Pulmonary artery endothelial cell (primary cell): ENCODE measurements at regions not wholly inside any gene's neighbourhood (a gene's known extent, or its start where the extent isn't known, plus 50 kb on each side); places are given as distances from the start of the nearest gene placed in this dataset.
"Not testable (repeated sequence)": the region's sequence is repeated elsewhere in the genome, so short reads cannot be mapped to it uniquely, and the experiment has no call there.

Experiments used
- DNase-seq: peaks from one replicate; pipeline ENCODE4 v3.0.0-alpha.2; 2011; ENCODE audit warnings: low read depth, low spot score

DNA sequence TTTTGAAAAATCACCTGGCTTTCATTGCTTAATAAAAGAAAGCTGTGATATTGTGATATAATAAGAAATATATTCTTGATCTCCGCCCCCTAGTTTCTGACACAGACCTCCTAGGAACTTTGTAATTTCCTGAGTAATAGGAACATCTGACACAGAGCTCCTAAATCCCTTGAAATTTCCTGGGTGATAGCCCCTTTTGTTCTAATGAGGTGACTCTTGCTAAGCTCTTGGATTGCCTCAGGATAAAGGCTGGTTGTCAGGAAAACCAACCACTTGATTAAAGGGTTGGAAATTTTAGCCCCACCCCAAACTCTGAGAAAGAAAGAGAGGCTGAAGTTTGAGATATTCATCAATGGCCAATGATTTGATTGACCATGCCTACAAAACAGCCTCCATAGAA, 326.4 kb upstream of the KIF2B start:
- DNase-seq, result no peak

GRCh38 chr17:53492532-53492931, 330.2 kb upstream of the KIF2B start:
- DNase-seq, result no peak

DNA sequence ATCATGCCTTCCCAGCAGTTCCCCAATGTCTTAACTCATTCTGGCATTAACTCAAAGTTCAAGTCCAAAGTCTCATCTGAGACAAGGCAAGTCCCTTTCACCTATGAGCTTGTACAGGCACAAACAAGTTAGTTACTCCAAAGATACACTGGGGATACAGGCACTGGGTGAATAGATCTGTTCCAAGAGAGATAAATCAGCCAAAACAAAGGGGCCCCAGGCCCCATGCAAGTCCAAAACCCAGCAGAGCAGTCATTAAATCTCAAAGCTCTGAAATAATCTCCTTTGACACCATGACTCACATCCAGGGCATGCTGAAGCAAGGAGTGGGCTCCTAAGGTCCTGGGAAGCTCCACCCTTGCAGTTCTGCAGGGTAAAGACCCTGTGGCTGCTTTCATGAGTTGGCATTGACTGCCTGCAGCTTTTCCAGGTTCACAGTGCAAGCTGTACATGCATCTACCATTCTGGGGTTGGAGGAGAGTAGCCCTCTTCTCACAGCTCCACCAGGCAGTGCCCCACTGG, 332.2 kb upstream of the KIF2B start:
- DNase-seq, result no peak

GRCh38 chr17:53483704-53484103, 339.0 kb upstream of the KIF2B start:
- no peak for DNase-seq

- DNase-seq, result no peak
Measured at GRCh38 chr17:53475002-53475401, 347.7 kb upstream of the KIF2B start.

DNA sequence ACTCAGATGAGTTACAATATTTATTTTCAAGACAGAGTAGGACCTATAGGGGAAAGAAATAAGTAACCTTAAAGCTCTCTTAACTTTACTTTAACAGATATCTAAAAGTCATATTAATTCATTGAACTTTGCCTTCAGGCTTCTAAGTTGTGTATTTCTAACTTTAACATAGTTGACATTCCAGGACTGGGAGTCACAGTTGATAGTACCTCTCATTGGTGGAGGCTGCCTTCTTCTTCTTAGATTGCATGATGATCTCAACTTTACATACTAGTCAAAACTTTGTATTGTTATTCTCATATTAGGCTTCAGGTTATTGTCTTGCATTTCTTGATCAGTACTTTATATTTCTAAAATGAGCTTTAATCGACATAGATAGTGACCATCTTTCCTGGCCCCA, 350.1 kb upstream of the KIF2B start:
- DNase-seq, result no peak

DNA sequence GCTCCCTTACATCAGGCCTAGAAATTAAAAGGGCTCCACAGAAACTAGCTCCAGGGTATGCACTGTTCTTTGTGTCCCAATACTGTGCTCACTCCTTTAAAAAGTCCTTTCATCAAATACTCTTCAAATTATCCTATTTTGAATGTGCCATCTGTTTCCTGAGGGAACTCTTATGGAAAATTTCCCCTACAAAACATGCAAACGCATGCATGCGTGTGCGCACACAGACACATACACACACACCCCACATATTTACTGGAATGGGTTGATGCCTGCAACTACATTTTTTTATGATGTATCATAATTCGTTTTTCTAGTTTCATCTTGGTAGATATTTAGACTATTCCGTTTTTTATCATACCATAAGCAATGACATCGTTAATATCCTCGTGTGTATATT, 351.2 kb upstream of the KIF2B start:
- DNase-seq, result no peak

DNA sequence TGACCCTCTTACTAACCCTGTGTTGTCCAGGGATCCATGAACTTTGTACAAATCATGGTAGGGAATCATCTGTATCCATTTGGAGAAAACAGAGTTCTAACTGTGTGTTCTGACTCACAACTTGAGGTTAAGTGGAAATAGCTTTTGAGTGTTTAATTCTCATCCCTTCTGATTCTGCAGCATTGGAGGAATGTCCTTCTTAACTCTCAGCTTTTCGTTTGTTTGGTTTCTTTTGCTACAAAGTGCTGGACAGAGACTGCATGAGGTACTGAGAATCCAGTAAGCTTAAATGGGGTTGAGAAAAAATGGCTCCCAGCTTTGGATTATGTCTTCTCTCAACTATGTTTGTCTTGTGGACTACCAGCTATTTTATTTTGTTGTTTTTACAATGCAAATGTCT, 352.1 kb upstream of the KIF2B start:
- no peak for DNase-seq

DNA sequence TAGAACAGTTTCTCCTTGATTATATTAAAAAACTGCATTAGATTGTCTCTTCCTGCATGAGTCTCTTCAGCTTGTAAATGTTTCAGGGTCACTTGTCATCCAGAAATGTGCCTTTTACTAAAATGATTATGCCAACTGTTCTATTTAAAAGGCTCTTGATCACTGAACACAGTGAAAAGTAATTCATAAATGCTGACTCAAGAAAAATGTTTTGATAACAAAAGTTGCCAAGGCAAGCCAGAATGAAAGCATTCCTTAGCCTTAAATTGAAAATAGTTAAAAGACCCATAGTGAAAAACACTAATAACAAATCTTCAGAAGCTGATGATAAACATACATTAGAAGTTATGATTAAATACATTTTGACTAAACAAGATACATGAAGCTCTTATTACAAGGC, 356.0 kb upstream of the KIF2B start:
- DNase-seq, result no peak

- not testable (repeated sequence) for DNase-seq
Measured at GRCh38 chr17:53464396-53464795, 358.3 kb upstream of the KIF2B start.

DNA sequence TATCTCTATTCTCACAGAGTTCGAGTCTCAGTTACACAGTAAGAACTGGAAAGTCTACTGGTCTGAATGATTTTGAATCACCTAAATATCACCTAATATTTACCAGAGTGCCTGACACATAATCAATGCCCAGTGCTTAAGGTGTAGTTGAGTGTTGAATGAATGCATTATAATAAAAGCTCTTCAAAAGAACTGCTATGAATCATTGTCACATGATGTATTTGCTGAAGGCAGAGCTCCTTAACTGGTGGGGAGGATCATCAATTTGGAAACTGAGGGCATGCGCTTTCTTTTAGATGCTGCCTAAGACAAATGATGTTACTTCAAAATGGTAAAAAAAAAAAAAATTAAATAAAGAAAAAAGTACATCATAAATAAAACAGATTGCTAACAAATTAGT, 359.4 kb upstream of the KIF2B start:
- DNase-seq, result no peak

DNA sequence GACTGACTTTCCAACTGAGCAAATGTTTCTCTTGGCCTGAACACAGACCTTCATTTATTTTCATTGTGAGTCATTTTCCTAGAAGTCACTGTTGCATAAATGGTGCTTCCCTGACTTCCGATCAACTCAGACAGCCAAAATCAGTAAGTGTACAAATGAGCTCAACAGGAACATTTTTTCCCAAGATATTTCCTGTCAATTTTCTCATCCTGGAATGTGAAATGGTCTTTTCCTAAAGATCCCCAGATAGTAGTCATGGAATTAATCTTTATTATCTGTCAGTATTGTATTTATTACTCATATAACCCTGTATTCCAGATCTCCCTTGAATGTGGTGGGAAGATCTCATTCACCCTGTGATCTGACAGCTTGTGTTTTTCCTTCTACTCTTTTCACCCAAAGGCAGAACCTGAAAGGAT, 360.3 kb upstream of the KIF2B start:
- DNase-seq, result no peak

- DNase-seq, result not testable (repeated sequence)
Measured at GRCh38 chr17:53455943-53456342, 366.8 kb upstream of the KIF2B start.

DNA sequence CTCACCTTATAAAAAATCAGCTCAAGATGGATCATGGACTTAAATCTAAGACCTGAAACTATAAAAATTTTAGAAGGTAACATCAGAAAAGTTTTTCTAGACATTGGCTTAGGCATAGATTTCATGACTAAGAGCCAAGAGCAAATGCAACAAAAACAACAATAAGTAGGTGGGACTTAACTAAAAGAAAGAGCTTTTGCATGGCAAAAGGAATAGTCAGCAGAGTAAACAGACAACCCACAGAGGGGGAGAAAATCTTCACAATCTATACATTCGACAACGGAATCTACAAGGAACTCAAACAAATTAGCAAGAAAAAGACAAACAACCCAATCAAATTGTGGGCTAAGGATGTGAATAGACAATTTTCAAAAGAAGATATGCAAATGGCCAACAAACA, 368.4 kb upstream of the KIF2B start:
- no peak for DNase-seq

DNA sequence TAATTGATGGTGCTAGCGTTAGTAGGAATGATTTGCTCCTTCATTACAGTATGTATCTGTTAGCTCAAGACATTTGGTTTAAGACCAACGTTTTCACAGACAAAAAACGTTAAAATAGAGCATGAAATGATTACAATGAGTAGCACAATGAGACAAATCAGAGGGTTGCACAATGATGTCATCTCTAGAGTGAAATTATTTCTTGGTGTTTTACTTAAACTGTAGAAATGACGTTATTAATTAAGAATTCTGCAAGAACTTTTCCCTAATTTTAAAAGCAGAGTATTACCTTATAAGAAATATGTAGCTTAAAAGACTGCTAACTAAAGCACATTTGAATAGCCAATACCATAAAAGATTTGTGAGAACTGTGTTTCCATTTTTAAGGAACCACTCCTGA, 373.4 kb upstream of the KIF2B start:
- no peak for DNase-seq

DNA sequence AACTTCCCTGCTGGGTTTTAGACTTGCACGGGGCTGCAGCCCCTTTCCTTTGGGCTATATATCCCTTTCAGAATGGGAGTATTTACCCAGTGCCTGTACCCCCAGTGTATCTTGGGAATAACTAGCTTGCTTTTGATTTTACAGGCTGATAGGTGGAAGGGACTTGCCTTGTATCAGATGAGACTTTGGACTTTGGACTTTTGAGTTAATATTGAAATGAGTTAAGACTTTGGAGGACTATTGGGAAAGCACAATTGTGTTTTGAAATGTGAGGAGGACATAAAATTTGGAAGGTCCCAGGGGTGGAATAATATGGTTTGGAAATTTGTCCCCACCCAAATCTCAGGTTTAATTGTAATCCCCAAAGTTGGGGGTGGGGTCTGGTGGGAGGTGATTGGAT, 393.8 kb upstream of the KIF2B start:
- DNase-seq, result no peak

DNA sequence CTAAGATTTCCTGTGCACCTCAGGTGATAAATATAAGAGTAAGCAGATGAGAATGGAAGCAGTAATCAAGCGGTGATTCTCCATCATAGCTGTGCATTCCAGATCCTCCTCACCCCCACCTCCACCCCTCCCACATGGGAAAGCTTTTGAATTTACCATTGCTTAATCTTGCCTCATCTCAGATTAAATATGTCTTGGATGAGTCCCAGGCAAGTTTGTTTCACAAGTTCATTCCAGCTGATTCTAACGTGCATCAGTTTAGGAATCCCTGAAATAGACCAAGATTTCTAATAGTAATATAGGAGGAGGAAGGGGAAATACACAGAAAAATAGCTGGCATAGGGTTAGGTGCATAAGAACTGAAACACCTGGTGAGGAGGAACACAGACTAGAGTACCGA, 396.2 kb upstream of the KIF2B start:
- DNase-seq, result no peak

DNA sequence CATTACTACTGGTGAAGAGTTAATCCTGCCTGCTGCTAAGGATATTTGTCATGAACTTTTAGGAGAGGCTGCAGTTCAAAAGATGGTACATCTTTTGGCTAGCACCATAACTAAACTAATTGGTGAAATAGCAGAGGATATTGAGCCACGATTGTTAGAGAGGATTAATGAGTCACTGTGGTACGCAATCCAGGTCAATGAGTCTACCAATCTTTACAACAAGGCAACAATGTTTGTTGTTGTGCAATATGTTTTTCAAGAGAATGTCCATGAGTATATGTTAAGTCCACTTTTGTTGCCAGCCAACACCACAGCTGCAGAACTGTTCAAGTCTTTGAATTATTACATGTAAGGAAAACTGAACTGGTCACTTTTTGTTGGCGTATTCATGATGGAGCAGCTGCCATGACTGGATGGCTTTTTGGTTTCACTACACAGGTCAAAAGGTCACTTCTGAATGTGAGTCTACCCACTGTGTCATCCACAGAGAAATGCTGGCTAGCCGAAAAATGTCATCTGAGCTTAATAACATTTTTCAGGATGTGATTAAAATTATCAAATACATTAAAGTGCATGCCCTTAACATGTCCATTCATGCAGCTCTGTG, 402.6 kb upstream of the KIF2B start:
- no peak for DNase-seq

DNA sequence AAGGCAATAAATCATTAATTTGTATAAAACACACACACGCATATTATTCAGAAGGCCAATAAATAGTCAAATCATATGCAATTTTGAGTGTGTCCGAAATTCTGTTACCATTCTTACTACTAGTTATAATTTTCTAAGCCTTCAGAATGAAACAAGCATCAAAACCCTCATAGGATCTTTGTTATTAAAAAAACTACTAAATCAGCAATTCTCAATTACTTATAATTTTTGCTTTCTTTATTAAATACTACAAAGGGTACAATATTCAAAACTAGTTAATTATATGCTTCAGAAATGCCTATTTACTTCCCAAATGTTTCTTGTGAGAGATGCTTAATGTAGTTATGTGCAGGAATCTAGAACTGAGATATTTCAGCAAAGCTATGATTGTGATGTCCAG, 413.1 kb upstream of the KIF2B start:
- DNase-seq, result no peak

GRCh38 chr17:53406907-53407306, 415.8 kb upstream of the KIF2B start:
- DNase-seq, result no peak

GRCh38 chr17:53391197-53391596, 431.5 kb upstream of the KIF2B start:
- DNase-seq, result no peak

GRCh38 chr17:53390575-53390974, 432.2 kb upstream of the KIF2B start:
- no peak for DNase-seq

GRCh38 chr17:53387745-53388144, 435.0 kb upstream of the KIF2B start:
- no peak for DNase-seq

DNA sequence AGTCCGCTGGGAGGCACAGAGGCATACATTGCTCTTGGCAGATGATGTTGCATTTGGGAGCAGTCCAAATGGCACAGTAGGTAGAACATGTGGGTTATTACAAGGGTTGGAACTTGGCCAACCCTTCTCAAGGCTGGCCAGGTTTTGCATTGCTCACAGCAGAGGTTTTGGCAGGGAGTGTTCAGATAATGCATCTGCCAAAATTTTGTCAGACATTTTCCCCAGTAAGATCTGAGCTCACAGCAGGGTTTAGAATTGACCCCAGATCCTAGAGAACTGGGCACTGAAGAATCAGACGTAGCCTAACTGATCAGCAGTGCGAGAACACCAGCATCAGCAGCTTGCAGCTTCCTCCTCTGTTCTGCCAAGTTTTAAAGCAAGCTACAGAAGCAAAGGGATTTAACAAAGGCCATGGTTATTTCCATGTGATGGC, 468.8 kb upstream of the KIF2B start:
- no peak for DNase-seq
